ENCODE measurements at regions not wholly inside any gene's neighbourhood (a gene's known extent, or its start where the extent isn't known, plus 50 kb on each side); places are given as distances from the start of the nearest gene placed in this dataset.
A peak's percentile ranks its signal among the peaks of the same experiment; 100 is the strongest.

- Mint-ChIP-seq H3K27me3 (ENCODE audit: unreplicated experiment) (no peaks in the 10 kb centered on the region), H3K27ac (ENCODE audit: unreplicated experiment) (no peak overlapping the region), H3K36me3 (ENCODE audit: insufficient read depth, unreplicated experiment) (no peaks in the 10 kb centered on the region), H3K4me3 (ENCODE audit: low read depth, unreplicated experiment) (peak overlapping the region; percentile 3), H3K9me3 (ENCODE audit: low read depth, unreplicated experiment) (no peaks in the 10 kb centered on the region), H3K4me1 (ENCODE audit: low read depth, unreplicated experiment) (peaks cover 37% of the 10 kb centered on the region)
- CTCF ChIA-PET: no interaction called here
- DNase-seq: no peak
- no TSS peak for BruUV-seq (replicated peaks)
- intact Hi-C loops (cut with micrococcal nuclease; ENCODE audit: unreplicated experiment): no loop called here
- TF ChIP-seq CTCF (IDR thresholded peaks at IDR 0.05; ENCODE audit: unreplicated experiment): no peak
Measured at GRCh38 chr12:46461459-46461858, 88.9 kb upstream of the SLC38A2 start.

GRCh38 chr12:46460682-46461210 is 88.2 kb upstream of the SLC38A2 start:
- intact Hi-C loops (cut with micrococcal nuclease; ENCODE audit: unreplicated experiment): no loop called here
- no peaks in the 10 kb centered on the region for H3K27me3 Mint-ChIP-seq (ENCODE audit: unreplicated experiment)
- H3K36me3 Mint-ChIP-seq (ENCODE audit: insufficient read depth, unreplicated experiment): peaks cover 4% of the 10 kb centered on the region
- DNase-seq: no peak
- no peak overlapping the region for H3K27ac Mint-ChIP-seq (ENCODE audit: unreplicated experiment)
- CTCF ChIA-PET: no interaction called here
- BruUV-seq (replicated peaks): no TSS peak
- no peak overlapping the region for H3K4me3 Mint-ChIP-seq (ENCODE audit: low read depth, unreplicated experiment)
- no peak for TF ChIP-seq CTCF (IDR thresholded peaks at IDR 0.05; ENCODE audit: unreplicated experiment)
- H3K4me1 Mint-ChIP-seq (ENCODE audit: low read depth, unreplicated experiment): peaks cover 44% of the 10 kb centered on the region
- no peaks in the 10 kb centered on the region for H3K9me3 Mint-ChIP-seq (ENCODE audit: low read depth, unreplicated experiment)

- peaks cover 7% of the 10 kb centered on the region for H3K36me3 Mint-ChIP-seq (ENCODE audit: insufficient read depth, unreplicated experiment)
- no peak overlapping the region for H3K27ac Mint-ChIP-seq (ENCODE audit: unreplicated experiment)
- CTCF ChIA-PET: no interaction called here
- DNase-seq: no peak
- no peaks in the 10 kb centered on the region for H3K9me3 Mint-ChIP-seq (ENCODE audit: low read depth, unreplicated experiment)
- intact Hi-C loops (cut with micrococcal nuclease; ENCODE audit: unreplicated experiment): no loop called here
- TF ChIP-seq CTCF (IDR thresholded peaks at IDR 0.05; ENCODE audit: unreplicated experiment): no peak
- no peaks in the 10 kb centered on the region for H3K27me3 Mint-ChIP-seq (ENCODE audit: unreplicated experiment)
- BruUV-seq (replicated peaks): no TSS peak
- no peak overlapping the region for H3K4me3 Mint-ChIP-seq (ENCODE audit: low read depth, unreplicated experiment)
- H3K4me1 Mint-ChIP-seq (ENCODE audit: low read depth, unreplicated experiment): peaks cover 52% of the 10 kb centered on the region
Measured at GRCh38 chr12:46459861-46460545, 87.4 kb upstream of the SLC38A2 start.

- peaks cover 57% of the 10 kb centered on the region for H3K4me1 Mint-ChIP-seq (ENCODE audit: low read depth, unreplicated experiment)
- intact Hi-C loops (cut with micrococcal nuclease; ENCODE audit: unreplicated experiment): no loop called here
- CTCF ChIA-PET: no interaction called here
Measured at GRCh38 chr12:46459111-46459510, 86.5 kb upstream of the SLC38A2 start.

More at GRCh38 chr12:46459111-46459510, 86.5 kb upstream of the SLC38A2 start:
- Mint-ChIP-seq H3K4me3 (ENCODE audit: low read depth, unreplicated experiment) (no peak overlapping the region), H3K36me3 (ENCODE audit: insufficient read depth, unreplicated experiment) (peaks cover 7% of the 10 kb centered on the region), H3K9me3 (ENCODE audit: low read depth, unreplicated experiment) (no peaks in the 10 kb centered on the region), H3K27ac (ENCODE audit: unreplicated experiment) (peak overlapping the region; percentile 46), H3K27me3 (ENCODE audit: unreplicated experiment) (no peaks in the 10 kb centered on the region)
- BruUV-seq (replicated peaks): no TSS peak
- DNase-seq: no peak
- no peak for TF ChIP-seq CTCF (IDR thresholded peaks at IDR 0.05; ENCODE audit: unreplicated experiment)

Measured in Calu3 (cell line).